Choroid plexus epithelial cell (primary cell): ENCODE measurements at regions not wholly inside any gene's neighbourhood (a gene's known extent, or its start where the extent isn't known, plus 50 kb on each side); places are given as distances from the start of the nearest gene placed in this dataset.
"Not testable (repeated sequence)": the region's sequence is repeated elsewhere in the genome, so short reads cannot be mapped to it uniquely, and the experiment has no call there.

Experiments used
- DNase-seq: peaks from one replicate; pipeline ENCODE4 v3.0.0-alpha.2; 2010; ENCODE audit warnings: low read depth
- H3K4me3 ChIP-seq: 2 replicates; pipeline ENCODE4 v1.5.1; 2011; ENCODE audit warnings: low read depth, mild to moderate bottlenecking, control low read depth, low read length, moderate library complexity
- CTCF ChIP-seq: conservative IDR thresholded peaks from 2 replicates; pipeline ENCODE4 v1.5.1; 2011; ENCODE audit warnings: low read depth, mild to moderate bottlenecking, control low read depth, inconsistent platforms, low read length, moderate library complexity

GRCh38 chr2:8380026-8380425, 301.8 kb upstream of the ID2 start:
- no peak overlapping the region for H3K4me3 ChIP-seq
- TF ChIP-seq CTCF = no peak
- DNase-seq = no peak

GRCh38 chr2:8380566-8380965, 301.3 kb upstream of the ID2 start:
- no peak for TF ChIP-seq CTCF
- DNase-seq = no peak
- no peak overlapping the region for H3K4me3 ChIP-seq

GRCh38 chr2:8382485-8382884, 299.4 kb upstream of the ID2 start:
- no peak overlapping the region for H3K4me3 ChIP-seq
- TF ChIP-seq CTCF = no peak
- no peak for DNase-seq

GRCh38 chr2:8386748-8387147, 295.1 kb upstream of the ID2 start:
- not testable (repeated sequence) for DNase-seq, H3K4me3 ChIP-seq

GRCh38 chr2:8388781-8389180, 293.1 kb upstream of the ID2 start:
- TF ChIP-seq CTCF = no peak
- DNase-seq = no peak
- no peak overlapping the region for H3K4me3 ChIP-seq

- H3K4me3 ChIP-seq = no peak overlapping the region
- DNase-seq = peak; percentile 12
- no peak for TF ChIP-seq CTCF
Observed at GRCh38 chr2:8389431-8390108, 292.3 kb upstream of the ID2 start.

- DNase-seq = no peak
- H3K4me3 ChIP-seq = no peak overlapping the region
- TF ChIP-seq CTCF = no peak
Observed at GRCh38 chr2:8391126-8391525, 290.7 kb upstream of the ID2 start.
